Neural cell (in vitro differentiated cells): ENCODE measurements at regions not wholly inside any gene's neighbourhood (a gene's known extent, or its start where the extent isn't known, plus 50 kb on each side); places are given as distances from the start of the nearest gene placed in this dataset.

Experiments
- EP300 ChIP-seq: fragments of 450-650 bp; conservative IDR thresholded peaks from 2 replicates; pipeline ENCODE4 v1.6.1; 2014; ENCODE audit warnings: antibody characterized with exemption, mild to moderate bottlenecking, moderate library complexity; ENCODE audit not compliant: poor library complexity, severe bottlenecking
- EZH2 ChIP-seq: fragments of 200-600, 300-800 bp; shearing (Covaris generic), sonication (generic); IDR thresholded peaks from 2 replicates; pipeline ENCODE4 v1.6.1; 2014; ENCODE audit warnings: antibody characterized with exemption, low read length, borderline replicate concordance, mild to moderate bottlenecking; ENCODE audit not compliant: insufficient read depth, poor library complexity, severe bottlenecking
- TF ChIP-seq, protein P1 (sequence below): fragments of 450-650 bp; IDR thresholded peaks from 2 replicates; pipeline ENCODE4 v1.5.1; 2014; ENCODE audit warnings: antibody characterized with exemption, mild to moderate bottlenecking, moderate library complexity; ENCODE audit not compliant: poor library complexity, severe bottlenecking

DNA sequence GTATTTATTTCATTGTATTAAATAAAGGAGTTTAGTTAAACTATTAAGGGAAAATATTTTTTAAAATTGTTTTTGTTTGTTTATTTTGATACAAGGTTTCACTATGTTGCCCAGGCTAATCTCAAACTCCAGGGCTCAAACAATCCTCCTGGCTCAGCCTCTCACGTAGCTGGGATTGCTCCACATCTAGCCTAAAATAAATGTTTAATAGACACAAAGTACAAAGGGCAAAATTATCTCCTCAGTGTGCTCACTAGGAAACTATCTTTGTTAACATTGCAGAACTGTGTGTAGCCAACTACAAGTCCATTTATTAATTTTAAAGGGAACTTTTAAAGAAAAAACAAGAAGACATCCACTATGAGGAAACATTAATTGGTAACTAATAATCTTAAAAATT, 207.2 kb upstream of the PCDH17 start:
- TF ChIP-seq EZH2 (no peak), EP300 (no peak)
- TF ChIP-seq, protein P1, sequence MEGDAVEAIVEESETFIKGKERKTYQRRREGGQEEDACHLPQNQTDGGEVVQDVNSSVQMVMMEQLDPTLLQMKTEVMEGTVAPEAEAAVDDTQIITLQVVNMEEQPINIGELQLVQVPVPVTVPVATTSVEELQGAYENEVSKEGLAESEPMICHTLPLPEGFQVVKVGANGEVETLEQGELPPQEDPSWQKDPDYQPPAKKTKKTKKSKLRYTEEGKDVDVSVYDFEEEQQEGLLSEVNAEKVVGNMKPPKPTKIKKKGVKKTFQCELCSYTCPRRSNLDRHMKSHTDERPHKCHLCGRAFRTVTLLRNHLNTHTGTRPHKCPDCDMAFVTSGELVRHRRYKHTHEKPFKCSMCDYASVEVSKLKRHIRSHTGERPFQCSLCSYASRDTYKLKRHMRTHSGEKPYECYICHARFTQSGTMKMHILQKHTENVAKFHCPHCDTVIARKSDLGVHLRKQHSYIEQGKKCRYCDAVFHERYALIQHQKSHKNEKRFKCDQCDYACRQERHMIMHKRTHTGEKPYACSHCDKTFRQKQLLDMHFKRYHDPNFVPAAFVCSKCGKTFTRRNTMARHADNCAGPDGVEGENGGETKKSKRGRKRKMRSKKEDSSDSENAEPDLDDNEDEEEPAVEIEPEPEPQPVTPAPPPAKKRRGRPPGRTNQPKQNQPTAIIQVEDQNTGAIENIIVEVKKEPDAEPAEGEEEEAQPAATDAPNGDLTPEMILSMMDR, result no peak
